WTC11 (cell line): ENCODE measurements at regions not wholly inside any gene's neighbourhood (a gene's known extent, or its start where the extent isn't known, plus 50 kb on each side); places are given as distances from the start of the nearest gene placed in this dataset.

Experiments
- ATAC-seq: fragments of 200-7000 bp; cut with Tn5 transposase; 2 replicates; pipeline ENCODE4 v1.10.0; 2021; ENCODE audit warnings: mild to moderate bottlenecking, moderate library complexity
- CTCF ChIA-PET: fragments of 300-600 bp; sonication (Branson Sonifier 250); formaldehyde crosslinking; loops from one replicate; lab custom pipeline; 2021; ENCODE audit warnings: antibody characterized with exemption; lab: Charles Lee
- POLR2A ChIA-PET: fragments of 350-600 bp; sonication (Branson Sonifier 250); formaldehyde crosslinking; loops from one replicate; lab custom pipeline; 2021; ENCODE audit warnings: antibody characterized with exemption; lab: Charles Lee
- DNase-seq: peaks from one replicate; pipeline ENCODE4 v3.0.0; 2021; ENCODE audit warnings: low spot score
- H3K27ac Mint-ChIP-seq: 2 replicates; pipeline ENCODE4 v1.8.0; 2021; ENCODE audit warnings: mixed read lengths
- H3K27me3 Mint-ChIP-seq: 2 replicates; pipeline ENCODE4 v1.8.0; 2021; ENCODE audit warnings: low read depth, mild to moderate bottlenecking, moderate library complexity, mixed read lengths
- H3K36me3 Mint-ChIP-seq: 2 replicates; pipeline ENCODE4 v1.8.0; 2021; ENCODE audit warnings: mixed read lengths
- H3K4me1 Mint-ChIP-seq: 2 replicates; pipeline ENCODE4 v1.8.0; 2022; ENCODE audit warnings: mixed read lengths
- H3K4me3 Mint-ChIP-seq: 2 replicates; pipeline ENCODE4 v1.8.0; 2021; ENCODE audit warnings: mild to moderate bottlenecking, moderate library complexity, mixed read lengths
- H3K9me3 Mint-ChIP-seq: 2 replicates; pipeline ENCODE4 v1.8.0; 2021; ENCODE audit warnings: mixed read lengths
- ATF3 ChIP-seq: sonication (generic); formaldehyde crosslinking; conservative IDR thresholded peaks from 2 replicates; pipeline ENCODE4 v1.8.1; 2022; ENCODE audit warnings: mild to moderate bottlenecking, missing genetic modification reagents
- E2F5 ChIP-seq: sonication (generic); formaldehyde crosslinking; IDR thresholded peaks from 2 replicates; pipeline ENCODE4 v1.8.1; 2022; ENCODE audit warnings: mild to moderate bottlenecking, moderate library complexity, missing genetic modification reagents
- ELF4 ChIP-seq: sonication (generic); formaldehyde crosslinking; IDR thresholded peaks from 2 replicates; pipeline ENCODE4 v1.8.1; 2022; ENCODE audit warnings: low read depth, mild to moderate bottlenecking, moderate library complexity, missing genetic modification reagents
- EMX1 ChIP-seq: fragments of 250-450 bp; sonication (Bioruptor Pico); IDR thresholded peaks from 2 replicates; pipeline ENCODE4 v1.8.0; 2021; ENCODE audit warnings: mild to moderate bottlenecking
- ETV6 ChIP-seq: sonication (generic); formaldehyde crosslinking; IDR thresholded peaks from 2 replicates; pipeline ENCODE4 v1.8.1; 2022; ENCODE audit warnings: mild to moderate bottlenecking, missing genetic modification reagents
- FOXP1 ChIP-seq: sonication (generic); formaldehyde crosslinking; IDR thresholded peaks from 2 replicates; pipeline ENCODE4 v1.8.0; 2022; ENCODE audit warnings: missing genetic modification reagents, mild to moderate bottlenecking, moderate library complexity, borderline replicate concordance
- GTF2I ChIP-seq: fragments of 250-450 bp; sonication (Bioruptor Pico); conservative IDR thresholded peaks from 2 replicates; pipeline ENCODE4 v1.4.0; 2021; ENCODE audit warnings: mild to moderate bottlenecking
- MAX ChIP-seq: sonication (generic); formaldehyde crosslinking; IDR thresholded peaks from 2 replicates; pipeline ENCODE4 v1.8.0; 2022; ENCODE audit warnings: mild to moderate bottlenecking, missing genetic modification reagents
- NFYB ChIP-seq: sonication (generic); formaldehyde crosslinking; conservative IDR thresholded peaks from 2 replicates; pipeline ENCODE4 v1.8.0; 2022; ENCODE audit warnings: low read depth, missing genetic modification reagents
- NR3C1 ChIP-seq: sonication (generic); formaldehyde crosslinking; conservative IDR thresholded peaks from 2 replicates; pipeline ENCODE4 v1.8.1; 2023; ENCODE audit warnings: low read depth, mild to moderate bottlenecking, missing genetic modification reagents
- PRRX2 ChIP-seq: fragments of 250-450 bp; sonication (Bioruptor Pico); IDR thresholded peaks from 2 replicates; pipeline ENCODE4 v1.8.0; 2021; ENCODE audit warnings: mild to moderate bottlenecking
- RELA ChIP-seq: sonication (generic); formaldehyde crosslinking; IDR thresholded peaks from 2 replicates; pipeline ENCODE4 v1.8.1; 2022; ENCODE audit warnings: missing genetic modification reagents, mild to moderate bottlenecking, borderline replicate concordance
- TEAD4 ChIP-seq: sonication (generic); formaldehyde crosslinking; IDR thresholded peaks from 2 replicates; pipeline ENCODE4 v1.8.0; 2022; ENCODE audit warnings: mild to moderate bottlenecking, missing genetic modification reagents
- ZNF396 ChIP-seq: fragments of 250-450 bp; sonication (Bioruptor Pico); IDR thresholded peaks from 2 replicates; pipeline ENCODE4 v1.8.0; 2021; ENCODE audit warnings: mild to moderate bottlenecking, moderate library complexity, borderline replicate concordance
- ZNF423 ChIP-seq: fragments of 250-450 bp; sonication (Bioruptor Pico); IDR thresholded peaks from 2 replicates; pipeline ENCODE4 v2.1.2; 2022; ENCODE audit warnings: mild to moderate bottlenecking, moderate library complexity
- ZNF425 ChIP-seq: fragments of 250-450 bp; sonication (Bioruptor Pico); conservative IDR thresholded peaks from 2 replicates; pipeline ENCODE4 v1.9.0; 2021; ENCODE audit warnings: mild to moderate bottlenecking
- ZNF512 ChIP-seq: sonication (generic); formaldehyde crosslinking; IDR thresholded peaks from 2 replicates; pipeline ENCODE4 v1.8.1; 2022; ENCODE audit warnings: missing genetic modification reagents, borderline replicate concordance
- ZSCAN18 ChIP-seq: fragments of 250-450 bp; sonication (Bioruptor Pico); IDR thresholded peaks from 2 replicates; pipeline ENCODE4 v2.1.2; 2022; ENCODE audit warnings: mild to moderate bottlenecking, moderate library complexity
- TF ChIP-seq, protein P1 (sequence below): sonication (generic); formaldehyde crosslinking; conservative IDR thresholded peaks from 2 replicates; pipeline ENCODE4 v1.8.1; 2023; ENCODE audit warnings: mild to moderate bottlenecking, low read depth, missing genetic modification reagents, moderate library complexity
- TF ChIP-seq, protein P2 (sequence below): fragments of 250-450 bp; sonication (Bioruptor Pico); IDR thresholded peaks from 2 replicates; pipeline ENCODE4 v1.9.0; 2021; ENCODE audit warnings: mild to moderate bottlenecking
- TF ChIP-seq, protein P3 (sequence below): sonication (generic); formaldehyde crosslinking; IDR thresholded peaks from 2 replicates; pipeline ENCODE4 v1.8.0; 2022; ENCODE audit warnings: missing genetic modification reagents

GRCh38 chr10:3530783-3531645 is 254.0 kb downstream of the KLF6 start:
- Mint-ChIP-seq H3K9me3 (no peaks in the 10 kb centered on the region), H3K4me1 (no peaks in the 10 kb centered on the region), H3K4me3 (no peak overlapping the region)
- ATAC-seq = no peak
- TF ChIP-seq E2F5 = no peak
- TF ChIP-seq EMX1 (CRISPR knock-in tag) = no peak
- TF ChIP-seq, all 79 proteins: peak for 0
- H3K36me3 Mint-ChIP-seq = no peaks in the 10 kb centered on the region
- ChIA-PET CTCF (no interaction called here), POLR2A (no interaction called here)
- H3K27ac Mint-ChIP-seq = no peak overlapping the region
- DNase-seq = no peak
- H3K27me3 Mint-ChIP-seq = no peaks in the 10 kb centered on the region

GRCh38 chr10:3530346-3530745 is 254.7 kb downstream of the KLF6 start:
- no peaks in the 10 kb centered on the region for H3K27me3 Mint-ChIP-seq
- no peaks in the 10 kb centered on the region for H3K4me1 Mint-ChIP-seq
- CTCF ChIA-PET = no interaction called here

More at GRCh38 chr10:3530346-3530745, 254.7 kb downstream of the KLF6 start:
- no peak for TF ChIP-seq ZNF396 (CRISPR knock-in tag)
- TF ChIP-seq ZNF425 (CRISPR knock-in tag) = no peak
- no peak for TF ChIP-seq PRRX2 (CRISPR knock-in tag)
- TF ChIP-seq MAX = no peak
- TF ChIP-seq GTF2I = no peak
- no peak for TF ChIP-seq ETV6 (CRISPR knock-in tag)
- TF ChIP-seq RELA (CRISPR knock-in tag) = no peak
- TF ChIP-seq NFYB = no peak
- TF ChIP-seq, protein P1, sequence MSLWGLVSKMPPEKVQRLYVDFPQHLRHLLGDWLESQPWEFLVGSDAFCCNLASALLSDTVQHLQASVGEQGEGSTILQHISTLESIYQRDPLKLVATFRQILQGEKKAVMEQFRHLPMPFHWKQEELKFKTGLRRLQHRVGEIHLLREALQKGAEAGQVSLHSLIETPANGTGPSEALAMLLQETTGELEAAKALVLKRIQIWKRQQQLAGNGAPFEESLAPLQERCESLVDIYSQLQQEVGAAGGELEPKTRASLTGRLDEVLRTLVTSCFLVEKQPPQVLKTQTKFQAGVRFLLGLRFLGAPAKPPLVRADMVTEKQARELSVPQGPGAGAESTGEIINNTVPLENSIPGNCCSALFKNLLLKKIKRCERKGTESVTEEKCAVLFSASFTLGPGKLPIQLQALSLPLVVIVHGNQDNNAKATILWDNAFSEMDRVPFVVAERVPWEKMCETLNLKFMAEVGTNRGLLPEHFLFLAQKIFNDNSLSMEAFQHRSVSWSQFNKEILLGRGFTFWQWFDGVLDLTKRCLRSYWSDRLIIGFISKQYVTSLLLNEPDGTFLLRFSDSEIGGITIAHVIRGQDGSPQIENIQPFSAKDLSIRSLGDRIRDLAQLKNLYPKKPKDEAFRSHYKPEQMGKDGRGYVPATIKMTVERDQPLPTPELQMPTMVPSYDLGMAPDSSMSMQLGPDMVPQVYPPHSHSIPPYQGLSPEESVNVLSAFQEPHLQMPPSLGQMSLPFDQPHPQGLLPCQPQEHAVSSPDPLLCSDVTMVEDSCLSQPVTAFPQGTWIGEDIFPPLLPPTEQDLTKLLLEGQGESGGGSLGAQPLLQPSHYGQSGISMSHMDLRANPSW (CRISPR knock-in tag) = no peak
- TF ChIP-seq ZNF512 (CRISPR knock-in tag) = no peak
- TF ChIP-seq ELF4 (CRISPR knock-in tag) = no peak
- TF ChIP-seq NR3C1 = no peak
- TF ChIP-seq FOXP1 = no peak
- no peak for TF ChIP-seq ZNF423 (CRISPR knock-in tag)
- TF ChIP-seq, protein P2, sequence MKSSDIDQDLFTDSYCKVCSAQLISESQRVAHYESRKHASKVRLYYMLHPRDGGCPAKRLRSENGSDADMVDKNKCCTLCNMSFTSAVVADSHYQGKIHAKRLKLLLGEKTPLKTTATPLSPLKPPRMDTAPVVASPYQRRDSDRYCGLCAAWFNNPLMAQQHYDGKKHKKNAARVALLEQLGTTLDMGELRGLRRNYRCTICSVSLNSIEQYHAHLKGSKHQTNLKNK (CRISPR knock-in tag) = no peak
- TF ChIP-seq ZSCAN18 (CRISPR knock-in tag) = no peak
- TF ChIP-seq, protein P3, sequence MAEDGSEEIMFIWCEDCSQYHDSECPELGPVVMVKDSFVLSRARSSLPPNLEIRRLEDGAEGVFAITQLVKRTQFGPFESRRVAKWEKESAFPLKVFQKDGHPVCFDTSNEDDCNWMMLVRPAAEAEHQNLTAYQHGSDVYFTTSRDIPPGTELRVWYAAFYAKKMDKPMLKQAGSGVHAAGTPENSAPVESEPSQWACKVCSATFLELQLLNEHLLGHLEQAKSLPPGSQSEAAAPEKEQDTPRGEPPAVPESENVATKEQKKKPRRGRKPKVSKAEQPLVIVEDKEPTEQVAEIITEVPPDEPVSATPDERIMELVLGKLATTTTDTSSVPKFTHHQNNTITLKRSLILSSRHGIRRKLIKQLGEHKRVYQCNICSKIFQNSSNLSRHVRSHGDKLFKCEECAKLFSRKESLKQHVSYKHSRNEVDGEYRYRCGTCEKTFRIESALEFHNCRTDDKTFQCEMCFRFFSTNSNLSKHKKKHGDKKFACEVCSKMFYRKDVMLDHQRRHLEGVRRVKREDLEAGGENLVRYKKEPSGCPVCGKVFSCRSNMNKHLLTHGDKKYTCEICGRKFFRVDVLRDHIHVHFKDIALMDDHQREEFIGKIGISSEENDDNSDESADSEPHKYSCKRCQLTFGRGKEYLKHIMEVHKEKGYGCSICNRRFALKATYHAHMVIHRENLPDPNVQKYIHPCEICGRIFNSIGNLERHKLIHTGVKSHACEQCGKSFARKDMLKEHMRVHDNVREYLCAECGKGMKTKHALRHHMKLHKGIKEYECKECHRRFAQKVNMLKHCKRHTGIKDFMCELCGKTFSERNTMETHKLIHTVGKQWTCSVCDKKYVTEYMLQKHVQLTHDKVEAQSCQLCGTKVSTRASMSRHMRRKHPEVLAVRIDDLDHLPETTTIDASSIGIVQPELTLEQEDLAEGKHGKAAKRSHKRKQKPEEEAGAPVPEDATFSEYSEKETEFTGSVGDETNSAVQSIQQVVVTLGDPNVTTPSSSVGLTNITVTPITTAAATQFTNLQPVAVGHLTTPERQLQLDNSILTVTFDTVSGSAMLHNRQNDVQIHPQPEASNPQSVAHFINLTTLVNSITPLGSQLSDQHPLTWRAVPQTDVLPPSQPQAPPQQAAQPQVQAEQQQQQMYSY (CRISPR knock-in tag) = no peak
- TF ChIP-seq TEAD4 (CRISPR knock-in tag) = no peak
- no peak for TF ChIP-seq ATF3 (CRISPR knock-in tag)
- no peak for DNase-seq
- Mint-ChIP-seq H3K9me3 (no peaks in the 10 kb centered on the region), H3K4me3 (no peak overlapping the region), H3K27ac (no peak overlapping the region), H3K36me3 (no peaks in the 10 kb centered on the region)
- ATAC-seq = no peak
- POLR2A ChIA-PET = no interaction called here
